ENCODE measurements at regions not wholly inside any gene's neighbourhood (a gene's known extent, or its start where the extent isn't known, plus 50 kb on each side); places are given as distances from the start of the nearest gene placed in this dataset.

DNA sequence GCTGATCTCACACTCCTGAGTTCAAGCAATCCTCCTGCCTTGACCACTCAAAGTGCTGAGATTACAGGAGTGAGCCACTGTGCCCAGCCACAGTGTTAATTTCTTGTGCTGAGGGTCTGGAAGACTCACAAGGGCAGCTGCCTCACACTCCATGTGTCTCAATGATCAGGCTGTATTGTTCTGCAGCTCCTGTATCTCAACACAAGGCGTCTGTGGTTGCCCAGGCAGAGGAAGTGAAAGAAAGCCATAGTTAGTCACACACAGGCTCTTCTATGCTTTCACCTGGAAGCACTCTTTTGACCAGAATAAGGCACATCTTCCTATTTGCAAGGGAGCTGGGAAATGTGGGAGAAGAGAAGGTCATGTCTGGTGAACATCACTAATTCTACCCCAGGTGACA lies 107.3 kb upstream of the ZNF507 start:
- Mint-ChIP-seq H3K36me3 (no peaks in the 10 kb centered on the region), H3K4me3 (no peak overlapping the region), H3K27ac (no peak overlapping the region), H3K9me3 (no peaks in the 10 kb centered on the region), H3K27me3 (peaks cover 0 to 7% (median 4%) of the 10 kb centered on the region in 3 donors), H3K4me1 (peaks cover 0 to 5% (median 0%) of the 10 kb centered on the region in 3 donors)
- ATAC-seq (ENCODE audit: low read depth in 2 of 2) (no peak), DNase-seq (no peak)

DNA sequence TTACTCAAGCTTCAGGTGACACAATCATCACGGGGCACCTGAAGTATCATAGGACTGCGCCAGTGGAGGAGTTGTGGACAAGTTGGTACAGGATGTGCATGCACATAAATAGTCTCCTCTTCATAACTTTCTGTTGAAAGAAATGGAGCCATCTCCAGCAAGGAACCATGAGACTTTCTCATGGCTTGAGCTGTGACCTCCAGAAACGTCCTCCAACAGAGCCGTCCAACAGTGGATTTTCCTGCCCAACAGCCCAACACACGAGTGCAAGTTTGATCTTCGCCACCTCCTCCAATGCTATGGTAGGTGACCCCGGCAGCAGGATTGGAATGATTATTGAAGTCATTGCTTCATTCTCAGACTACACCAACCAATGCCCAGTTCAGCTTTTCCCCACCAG lies 105.1 kb upstream of the ZNF507 start:
- Mint-ChIP-seq H3K4me1 (peaks cover 0 to 5% (median 0%) of the 10 kb centered on the region in 3 donors), H3K27ac (no peak overlapping the region), H3K4me3 (no peak overlapping the region), H3K27me3 (peaks cover 0 to 4% (median 0%) of the 10 kb centered on the region in 3 donors), H3K36me3 (no peaks in the 10 kb centered on the region), H3K9me3 (peaks cover 0 to 3% (median 0%) of the 10 kb centered on the region in 7 donors)
- ATAC-seq (ENCODE audit: low read depth in 2 of 2) = no peak
- DNase-seq = no peak

DNA sequence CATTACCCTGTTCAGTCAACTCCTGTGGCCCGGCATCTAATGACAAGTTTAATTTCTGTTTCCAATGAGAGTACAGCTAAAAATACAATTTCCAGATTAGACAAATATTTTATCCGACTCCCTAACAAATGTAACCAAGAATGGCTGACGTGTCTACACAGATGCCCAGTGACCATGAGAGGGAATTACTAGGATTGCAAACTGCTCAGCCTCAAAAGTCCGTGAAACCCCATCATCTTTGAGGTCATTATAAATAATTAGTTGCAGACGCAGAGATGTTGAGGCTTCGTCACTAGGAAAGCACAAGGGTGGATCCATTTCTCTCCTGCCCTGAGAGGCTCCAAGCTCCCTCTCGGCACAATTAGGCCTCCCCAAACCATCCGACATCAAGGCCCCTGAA lies 104.1 kb upstream of the ZNF507 start:
- Mint-ChIP-seq H3K36me3 (no peaks in the 10 kb centered on the region), H3K27ac (no peak overlapping the region), H3K9me3 (peaks cover 0 to 3% (median 0%) of the 10 kb centered on the region in 7 donors), H3K4me1 (peaks cover 0 to 5% (median 0%) of the 10 kb centered on the region in 3 donors), H3K27me3 (peaks cover 7 to 8% (median 8%) of the 10 kb centered on the region in 3 donors), H3K4me3 (no peak overlapping the region)
- DNase-seq (no peak), ATAC-seq (ENCODE audit: low read depth in 2 of 2) (no peak)

DNA sequence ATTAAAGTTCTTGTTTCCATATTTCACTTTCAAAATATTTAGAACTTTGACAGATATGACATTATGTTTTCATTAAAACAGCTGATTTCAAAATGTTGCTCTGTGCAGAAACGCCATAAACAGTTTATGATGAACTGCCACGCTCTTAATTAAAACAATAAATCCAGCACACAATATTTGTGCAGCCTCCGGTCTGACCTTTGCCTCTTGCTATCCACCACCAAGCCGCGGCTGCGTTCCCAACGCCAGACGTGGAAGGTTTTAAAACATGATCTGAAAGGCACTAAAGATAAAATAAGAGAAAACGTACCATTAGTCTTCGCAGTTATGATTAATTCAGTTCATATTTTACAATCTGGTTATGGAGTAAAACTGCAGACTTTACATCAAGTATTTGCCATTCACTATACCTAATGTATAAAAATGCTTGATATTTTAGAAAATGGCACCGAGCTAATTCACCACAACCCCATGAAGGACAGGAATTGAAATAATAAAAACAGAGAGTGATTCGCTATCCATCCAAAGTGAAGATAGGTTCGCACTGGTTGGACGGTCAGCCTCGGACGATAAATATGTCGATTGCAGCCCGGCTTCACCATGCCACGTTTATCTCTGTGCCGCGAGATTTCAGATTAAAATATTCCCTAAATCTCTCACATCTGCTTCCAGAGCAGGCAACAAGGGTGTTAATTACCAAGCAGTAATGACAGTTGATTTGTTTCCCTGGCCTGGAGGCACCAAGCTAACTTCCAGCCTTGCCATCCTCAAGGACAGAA lies 103.3 kb upstream of the ZNF507 start:
- Mint-ChIP-seq H3K36me3 (no peaks in the 10 kb centered on the region), H3K27ac (peak overlapping the region in 1 of 6 donors; percentile 10), H3K27me3 (peaks cover 6 to 10% (median 9%) of the 10 kb centered on the region in 3 donors), H3K9me3 (peaks cover 0 to 3% (median 0%) of the 10 kb centered on the region in 7 donors), H3K4me1 (peaks cover 0 to 5% (median 0%) of the 10 kb centered on the region in 3 donors), H3K4me3 (no peak overlapping the region)
- no peak for ATAC-seq (ENCODE audit: low read depth in 2 of 2)
- no peak for DNase-seq

DNA sequence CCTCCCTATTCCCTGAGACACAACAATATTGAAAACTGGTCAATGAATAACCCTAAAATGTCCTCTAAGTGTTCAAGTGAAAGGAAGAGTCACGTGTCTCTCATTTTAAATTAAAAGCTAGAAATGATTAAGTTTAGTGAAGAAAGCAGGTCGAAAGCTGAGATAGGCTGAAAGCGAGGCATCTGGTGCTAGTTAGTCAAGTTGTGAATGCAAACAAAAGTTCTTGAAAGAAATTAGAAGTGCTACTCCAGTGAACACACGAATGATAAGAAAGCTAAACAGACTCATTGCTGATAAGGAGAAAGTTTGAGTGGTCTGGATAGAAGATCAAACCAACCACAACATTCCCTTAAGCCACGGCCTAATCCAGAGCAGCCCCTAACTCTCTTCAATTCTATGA lies 99.4 kb upstream of the ZNF507 start:
- Mint-ChIP-seq H3K27ac (no peak overlapping the region), H3K36me3 (no peaks in the 10 kb centered on the region), H3K9me3 (peaks cover 0 to 3% (median 0%) of the 10 kb centered on the region in 7 donors), H3K4me1 (no peaks in the 10 kb centered on the region), H3K27me3 (peaks cover 9 to 17% (median 10%) of the 10 kb centered on the region in 3 donors), H3K4me3 (no peak overlapping the region)
- no peak for DNase-seq
- no peak for ATAC-seq (ENCODE audit: low read depth in 2 of 2)

DNA sequence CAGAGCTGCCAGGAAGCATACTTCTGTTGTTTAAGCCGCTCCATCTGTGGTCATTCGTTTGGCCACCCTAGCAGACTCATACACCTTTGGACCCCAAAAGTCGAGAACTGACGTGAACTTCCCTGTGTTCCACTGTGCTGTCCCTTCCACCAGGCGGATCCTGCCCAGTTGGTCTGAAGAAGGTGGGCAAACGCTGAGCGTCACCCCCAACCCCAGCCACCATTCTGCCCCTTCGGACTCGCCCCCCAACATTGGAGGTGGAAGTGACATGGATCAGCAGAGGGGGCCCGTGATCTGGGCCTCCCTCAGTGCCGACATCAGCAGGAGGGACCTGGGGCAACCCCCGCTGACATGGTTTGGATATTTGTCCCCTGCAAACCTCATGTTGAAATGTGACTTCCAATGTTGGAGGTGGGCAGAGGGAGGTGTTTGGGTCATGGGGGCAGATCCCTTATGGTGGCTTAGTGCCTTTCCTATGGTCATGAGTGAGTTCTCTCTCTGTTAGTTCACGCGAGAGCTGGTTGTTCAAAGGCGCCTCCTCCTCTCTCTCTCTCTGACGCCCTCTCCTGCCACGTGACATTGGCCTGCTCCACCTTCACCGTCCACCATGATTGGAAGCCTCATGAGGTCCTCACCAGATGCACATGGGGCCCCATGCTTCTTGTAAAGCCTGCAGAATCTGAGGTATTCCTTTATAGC lies 93.6 kb upstream of the ZNF507 start:
- no peak overlapping the region for H3K27ac Mint-ChIP-seq
- ATAC-seq (ENCODE audit: low read depth in 2 of 2) (no peak), DNase-seq (no peak)
- H3K27me3 Mint-ChIP-seq = peaks cover 9 to 27% (median 11%) of the 10 kb centered on the region in 3 donors
- H3K4me3 Mint-ChIP-seq = no peak overlapping the region
- no peaks in the 10 kb centered on the region for H3K4me1 Mint-ChIP-seq
- H3K36me3 Mint-ChIP-seq = no peaks in the 10 kb centered on the region
- H3K9me3 Mint-ChIP-seq = no peaks in the 10 kb centered on the region

DNA sequence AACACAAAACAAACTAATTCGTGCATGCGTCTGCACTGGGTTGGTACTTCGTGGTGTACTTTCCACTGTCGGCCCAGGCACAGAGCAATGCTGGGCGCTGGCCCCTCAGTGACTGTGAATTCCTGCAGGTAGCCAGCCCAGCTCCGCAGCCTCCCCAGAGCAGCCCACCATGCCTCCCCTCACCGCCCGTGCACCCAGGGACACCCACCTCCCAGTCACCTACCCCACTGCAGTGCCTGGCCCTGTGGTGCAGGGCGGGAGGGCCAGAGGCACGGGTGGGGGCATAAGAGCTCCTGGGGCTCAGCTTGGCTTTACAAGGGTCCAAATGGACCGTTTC lies 93.1 kb upstream of the ZNF507 start:
- ATAC-seq (ENCODE audit: low read depth in 2 of 2) (no peak), DNase-seq (no peak)
- Mint-ChIP-seq H3K4me1 (no peaks in the 10 kb centered on the region), H3K27me3 (peaks cover 9 to 27% (median 11%) of the 10 kb centered on the region in 3 donors), H3K4me3 (no peak overlapping the region), H3K27ac (no peak overlapping the region), H3K9me3 (no peaks in the 10 kb centered on the region), H3K36me3 (no peaks in the 10 kb centered on the region)

DNA sequence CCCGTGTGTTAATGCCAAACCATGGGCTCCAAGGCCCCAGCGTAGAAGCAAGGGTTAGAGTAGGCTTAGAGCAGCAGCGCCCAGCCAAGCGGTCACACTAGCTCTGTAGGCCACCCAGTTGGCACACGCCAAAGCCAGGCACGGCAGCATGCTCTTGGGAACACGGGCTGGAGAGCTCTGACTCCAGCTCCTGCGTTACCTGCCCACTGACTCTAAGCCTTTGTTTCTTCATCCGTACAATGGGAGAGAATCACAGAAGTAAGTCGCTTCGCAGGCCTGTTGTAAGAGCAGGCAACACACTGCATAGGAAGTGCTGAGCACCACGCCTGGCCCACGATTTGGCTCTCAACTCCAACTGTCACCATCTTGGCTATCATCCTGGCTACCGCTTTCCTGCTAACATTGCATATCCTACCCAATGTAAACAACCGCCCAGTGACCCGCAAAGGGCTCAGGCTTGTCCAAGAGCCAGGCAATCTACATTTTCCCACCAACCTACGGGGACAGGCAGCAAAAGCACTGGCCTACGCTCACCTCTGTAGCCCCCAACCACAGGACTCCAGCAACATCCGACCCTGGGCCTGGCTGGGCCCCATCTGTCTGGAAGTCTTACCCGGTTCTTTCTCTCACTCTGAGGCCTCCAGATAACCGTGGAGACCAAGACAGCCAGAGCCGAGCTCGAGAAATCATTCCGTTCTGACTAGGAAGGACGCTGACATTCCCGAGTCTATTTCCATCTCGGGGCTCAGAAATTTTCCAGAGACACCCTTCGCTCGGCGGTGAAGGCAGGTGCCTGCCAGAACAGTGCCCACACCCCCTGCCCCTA lies 91.5 kb upstream of the ZNF507 start:
- H3K36me3 Mint-ChIP-seq = no peaks in the 10 kb centered on the region
- peak overlapping the region in 1 of 6 donors; percentile 21 for H3K27ac Mint-ChIP-seq
- peaks cover 7 to 29% (median 9%) of the 10 kb centered on the region in 3 donors for H3K27me3 Mint-ChIP-seq
- DNase-seq (no peak), ATAC-seq (ENCODE audit: low read depth in 2 of 2) (no peak)
- no peak overlapping the region for H3K4me3 Mint-ChIP-seq
- peaks cover 0 to 2% (median 0%) of the 10 kb centered on the region in 7 donors for H3K9me3 Mint-ChIP-seq
- no peaks in the 10 kb centered on the region for H3K4me1 Mint-ChIP-seq

DNA sequence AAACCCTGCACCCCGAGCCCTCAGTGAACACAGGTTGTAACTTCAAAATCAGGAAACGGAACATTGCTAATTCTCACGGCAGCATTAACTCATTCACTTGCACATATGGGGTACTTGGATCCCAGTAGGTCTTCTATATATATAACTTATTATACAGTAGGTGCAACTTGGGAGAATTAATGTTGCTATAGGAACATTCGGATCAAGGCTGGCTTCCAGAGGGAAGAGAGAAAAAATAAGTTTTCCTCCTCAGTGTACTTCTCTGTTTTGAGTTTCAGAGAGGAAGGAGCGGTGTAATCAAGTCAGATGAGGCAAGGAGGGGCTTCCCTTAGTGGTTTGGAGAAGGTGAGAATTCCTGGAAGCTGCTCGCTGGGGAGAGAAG lies 90.9 kb upstream of the ZNF507 start:
- no peaks in the 10 kb centered on the region for H3K4me1 Mint-ChIP-seq
- no peak for ATAC-seq (ENCODE audit: low read depth in 2 of 2)
- no peak overlapping the region for H3K27ac Mint-ChIP-seq

DNA sequence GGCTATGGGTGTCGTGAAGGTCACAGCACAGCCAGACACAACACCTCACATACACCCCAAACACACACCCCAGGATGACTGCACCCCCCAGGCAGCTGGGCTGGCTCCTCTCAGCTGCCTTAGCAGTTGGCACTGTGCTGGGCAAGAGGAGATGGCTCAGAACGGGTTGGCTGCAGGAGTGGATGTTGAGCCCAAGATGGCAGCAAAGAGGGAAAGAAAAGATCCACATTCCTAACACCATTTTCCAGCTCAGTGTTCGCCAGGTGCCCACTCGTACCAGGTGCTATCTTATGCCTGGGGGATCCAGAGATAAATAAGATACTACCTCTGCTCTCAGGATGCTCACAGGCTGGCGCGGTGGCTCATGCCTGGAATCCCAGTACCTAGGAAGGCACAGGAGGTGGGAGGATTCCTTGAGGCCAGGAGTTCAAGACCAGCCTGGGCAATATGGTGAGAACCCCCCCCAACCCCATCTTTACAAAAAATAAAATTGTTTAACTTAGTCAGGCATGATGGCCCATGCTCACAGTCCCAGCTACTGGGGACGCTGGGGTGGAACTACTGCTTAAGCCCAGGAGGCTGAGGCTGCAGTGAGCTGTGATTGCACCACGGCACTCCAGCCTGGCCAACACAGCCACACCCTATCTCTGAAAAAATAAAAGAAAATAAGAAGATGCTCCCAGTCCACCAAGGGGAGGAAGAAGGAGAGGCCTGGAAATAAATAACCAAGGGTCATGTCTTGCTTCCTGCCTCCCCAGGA lies 89.7 kb upstream of the ZNF507 start:
- Mint-ChIP-seq H3K4me3 (no peak overlapping the region), H3K27ac (no peak overlapping the region), H3K27me3 (peaks cover 9 to 28% (median 10%) of the 10 kb centered on the region in 3 donors), H3K9me3 (peaks cover 0 to 16% (median 4%) of the 10 kb centered on the region in 7 donors), H3K4me1 (no peaks in the 10 kb centered on the region), H3K36me3 (no peaks in the 10 kb centered on the region)
- DNase-seq = no peak
- no peak for ATAC-seq (ENCODE audit: low read depth in 2 of 2)

More for the DNA sequence above, 90.9 kb upstream of the ZNF507 start:
- Mint-ChIP-seq H3K27me3 (peaks cover 9 to 35% (median 10%) of the 10 kb centered on the region in 3 donors), H3K4me3 (no peak overlapping the region), H3K9me3 (peaks cover 0 to 8% (median 2%) of the 10 kb centered on the region in 7 donors), H3K36me3 (no peaks in the 10 kb centered on the region)
- no peak for DNase-seq

DNA sequence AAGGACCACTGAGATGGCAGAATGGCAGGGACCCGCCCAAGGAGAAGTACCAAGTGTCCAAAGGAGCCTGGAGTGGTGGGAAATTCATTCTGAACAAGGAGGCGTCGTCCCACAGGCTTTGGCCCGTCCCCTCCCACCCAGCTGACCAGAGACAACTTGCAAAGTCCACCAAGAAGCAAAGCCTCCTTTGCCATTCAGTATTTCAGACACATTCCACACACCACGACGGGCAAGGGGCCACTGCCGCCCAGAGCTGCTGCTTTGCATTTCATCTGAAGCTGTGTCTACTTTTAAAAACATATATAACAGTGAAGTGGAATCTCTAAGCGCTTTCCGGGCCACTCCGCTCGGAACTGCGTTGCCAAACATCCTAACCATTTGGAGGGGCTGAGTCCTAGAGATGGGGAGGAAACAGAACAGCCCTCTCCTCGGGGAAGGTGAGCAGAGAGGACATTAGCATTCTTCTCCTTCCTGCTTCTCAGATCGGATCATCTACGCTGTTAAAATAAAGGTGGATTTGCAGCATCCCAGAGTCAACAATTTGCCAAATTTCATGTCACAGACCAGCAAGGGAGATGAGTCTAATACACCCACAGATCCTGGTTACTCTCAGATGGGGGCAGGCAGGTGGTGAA lies 89.0 kb upstream of the ZNF507 start:
- H3K4me1 Mint-ChIP-seq = no peaks in the 10 kb centered on the region
- H3K9me3 Mint-ChIP-seq = peaks cover 0 to 16% (median 4%) of the 10 kb centered on the region in 7 donors
- peaks cover 9 to 28% (median 10%) of the 10 kb centered on the region in 3 donors for H3K27me3 Mint-ChIP-seq
- DNase-seq (no peak), ATAC-seq (ENCODE audit: low read depth in 2 of 2) (no peak)
- H3K36me3 Mint-ChIP-seq = no peaks in the 10 kb centered on the region
- no peak overlapping the region for H3K27ac Mint-ChIP-seq
- H3K4me3 Mint-ChIP-seq = no peak overlapping the region

DNA sequence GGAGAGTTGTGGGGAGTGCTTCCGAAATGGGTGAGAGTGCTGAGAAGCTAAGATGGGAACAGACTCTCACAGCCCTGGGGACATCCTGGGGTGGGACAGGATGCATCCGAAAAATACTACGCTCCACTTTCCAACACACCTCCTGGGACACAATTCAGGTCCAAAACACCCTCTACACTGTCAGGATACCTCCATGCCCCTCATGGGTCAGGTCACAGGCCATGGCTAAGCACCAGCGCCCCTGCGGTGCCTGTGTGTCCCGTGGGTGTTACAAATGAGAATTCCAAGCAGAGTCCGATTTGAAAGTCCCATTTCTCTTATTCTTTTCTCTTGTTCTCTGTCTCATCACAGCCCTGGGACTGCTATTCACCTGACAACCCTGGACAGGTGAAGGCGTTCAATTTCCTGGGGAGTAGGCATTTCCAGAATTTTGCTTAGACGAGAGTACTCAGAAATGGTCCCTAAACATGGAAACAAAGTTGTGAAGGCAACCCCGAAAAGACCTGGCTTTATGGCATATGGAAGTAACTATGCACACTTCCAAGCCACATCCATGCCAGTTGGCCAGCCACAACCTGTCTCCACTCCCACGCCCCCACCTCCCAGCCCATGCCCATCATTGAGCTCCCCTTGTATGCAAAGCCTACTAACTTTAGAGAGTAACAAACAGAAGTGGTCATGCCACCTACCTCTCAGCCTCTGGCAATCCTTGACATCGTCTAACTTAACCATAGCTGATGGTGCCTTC lies 87.9 kb upstream of the ZNF507 start:
- no peak overlapping the region for H3K4me3 Mint-ChIP-seq
- no peaks in the 10 kb centered on the region for H3K36me3 Mint-ChIP-seq
- H3K4me1 Mint-ChIP-seq = no peaks in the 10 kb centered on the region
- DNase-seq (no peak), ATAC-seq (ENCODE audit: low read depth in 2 of 2) (no peak)
- no peak overlapping the region for H3K27ac Mint-ChIP-seq
- H3K9me3 Mint-ChIP-seq = peaks cover 0 to 16% (median 4%) of the 10 kb centered on the region in 7 donors
- H3K27me3 Mint-ChIP-seq = peaks cover 9 to 28% (median 10%) of the 10 kb centered on the region in 3 donors
